Gastroesophageal sphincter (tissue), 3 donors: ENCODE measurements at regions not wholly inside any gene's neighbourhood (a gene's known extent, or its start where the extent isn't known, plus 50 kb on each side); places are given as distances from the start of the nearest gene placed in this dataset.

Source experiments
- EP300 ChIP-seq: sonication (generic); formaldehyde crosslinking; IDR thresholded peaks from one replicate; pipeline ENCODE4 v1.6.1; 2017; ENCODE audit warnings: antibody characterized with exemption, mild to moderate bottlenecking
- POLR2A ChIP-seq, 2 donors: fragments of 450-650 bp; IDR thresholded peaks; one replicate each; pipeline ENCODE4 v1.6.1; 2017; ENCODE audit warnings: antibody characterized with exemption in 2 of 2, mild to moderate bottlenecking in 2 of 2, moderate library complexity in 1 of 2
- POLR2AphosphoS5 ChIP-seq: sonication (generic); formaldehyde crosslinking; IDR thresholded peaks from one replicate; pipeline ENCODE4 v1.6.1; 2017; ENCODE audit warnings: antibody characterized with exemption
- TF ChIP-seq, protein P1 (sequence below), 4 experiments: fragments of 200-600 bp in 2 of 4; fragments of 450-650 bp in 2 of 4; sonication (generic) in 1 of 4; IDR thresholded peaks; one replicate each; pipeline ENCODE4 v1.5.1; 2017 to 2019; ENCODE audit warnings: antibody characterized with exemption in 4 of 4, mild to moderate bottlenecking in 2 of 4, moderate library complexity in 2 of 4

DNA sequence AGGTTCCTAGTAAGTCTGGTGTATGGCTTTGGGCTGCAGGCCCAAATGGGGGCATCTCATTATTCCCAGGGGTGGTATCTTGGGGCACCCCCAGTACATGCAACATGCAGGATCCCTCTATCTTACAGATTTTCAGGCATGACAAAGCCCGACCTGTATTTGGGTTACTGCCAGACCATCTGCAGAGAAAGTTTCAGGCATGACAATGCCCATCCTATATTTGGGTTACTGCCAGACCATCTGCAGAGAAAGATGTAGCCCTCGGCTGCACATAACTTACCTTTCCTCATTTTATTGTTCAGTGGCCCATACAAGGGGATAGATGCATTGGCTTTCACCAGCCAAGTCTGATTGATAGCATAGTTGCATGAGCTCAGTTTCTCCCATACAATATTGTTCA, 112.2 kb upstream of the RAB18 start:
- TF ChIP-seq, protein P1, sequence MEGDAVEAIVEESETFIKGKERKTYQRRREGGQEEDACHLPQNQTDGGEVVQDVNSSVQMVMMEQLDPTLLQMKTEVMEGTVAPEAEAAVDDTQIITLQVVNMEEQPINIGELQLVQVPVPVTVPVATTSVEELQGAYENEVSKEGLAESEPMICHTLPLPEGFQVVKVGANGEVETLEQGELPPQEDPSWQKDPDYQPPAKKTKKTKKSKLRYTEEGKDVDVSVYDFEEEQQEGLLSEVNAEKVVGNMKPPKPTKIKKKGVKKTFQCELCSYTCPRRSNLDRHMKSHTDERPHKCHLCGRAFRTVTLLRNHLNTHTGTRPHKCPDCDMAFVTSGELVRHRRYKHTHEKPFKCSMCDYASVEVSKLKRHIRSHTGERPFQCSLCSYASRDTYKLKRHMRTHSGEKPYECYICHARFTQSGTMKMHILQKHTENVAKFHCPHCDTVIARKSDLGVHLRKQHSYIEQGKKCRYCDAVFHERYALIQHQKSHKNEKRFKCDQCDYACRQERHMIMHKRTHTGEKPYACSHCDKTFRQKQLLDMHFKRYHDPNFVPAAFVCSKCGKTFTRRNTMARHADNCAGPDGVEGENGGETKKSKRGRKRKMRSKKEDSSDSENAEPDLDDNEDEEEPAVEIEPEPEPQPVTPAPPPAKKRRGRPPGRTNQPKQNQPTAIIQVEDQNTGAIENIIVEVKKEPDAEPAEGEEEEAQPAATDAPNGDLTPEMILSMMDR (IDR thresholded peaks at IDR 0.05): no peak
- TF ChIP-seq POLR2A (IDR thresholded peaks at IDR 0.05): no peak
- TF ChIP-seq POLR2AphosphoS5: no peak
- no peak for TF ChIP-seq EP300
